ENCODE measurements at regions not wholly inside any gene's neighbourhood (a gene's known extent, or its start where the extent isn't known, plus 50 kb on each side); places are given as distances from the start of the nearest gene placed in this dataset.

GRCh38 chr5:1703352-1704050 is 96.1 kb downstream of the MRPL36 start:
- no peak for DNase-seq
- no peaks in the 10 kb centered on the region for H3K9me3 ChIP-seq (ENCODE audit: control insufficient read depth, low read length)
- no peak overlapping the region for H3K27ac ChIP-seq (ENCODE audit: low read length)
- H3K4me1 ChIP-seq (ENCODE audit: control insufficient read depth, insufficient read depth, low read length), result no peaks in the 10 kb centered on the region
- no peak overlapping the region for H3K4me3 ChIP-seq (ENCODE audit: low read length)
- 85% methylated on average over 21 of the region's 21 CpGs for WGBS
- intact Hi-C loops (cut with DNase I), result no loop called here
- no peak for ATAC-seq
- no peaks in the 10 kb centered on the region for H3K27me3 ChIP-seq (ENCODE audit: control insufficient read depth, insufficient read depth)

DNA sequence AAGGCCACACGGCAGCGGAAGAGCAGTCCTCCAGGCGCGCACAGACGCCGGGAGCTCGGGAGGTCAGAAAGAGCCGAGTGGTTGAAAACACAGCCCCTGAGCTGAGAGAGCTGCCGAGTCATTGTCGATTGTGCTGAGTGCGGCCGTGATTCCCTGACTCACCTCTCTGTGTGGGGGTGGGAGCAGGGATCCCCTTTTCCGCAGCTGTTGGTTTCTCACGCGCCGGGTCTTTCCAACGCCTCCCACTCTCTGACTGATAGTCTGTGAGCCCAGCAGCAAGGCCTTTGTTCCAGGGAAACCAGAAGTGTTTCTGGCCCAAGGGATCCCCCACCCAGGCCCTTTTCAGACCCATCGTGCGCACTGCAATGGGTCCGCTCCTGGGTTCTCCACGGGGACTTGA is 97.3 kb downstream of the MRPL36 start:
- Histone ChIP-seq H3K4me3 (ENCODE audit: low read length) (no peak overlapping the region), H3K27ac (ENCODE audit: low read length) (no peak overlapping the region), H3K9me3 (ENCODE audit: control insufficient read depth, low read length) (no peaks in the 10 kb centered on the region), H3K27me3 (ENCODE audit: control insufficient read depth, insufficient read depth) (no peaks in the 10 kb centered on the region), H3K4me1 (ENCODE audit: control insufficient read depth, insufficient read depth, low read length) (no peaks in the 10 kb centered on the region)
- ATAC-seq (no peak), DNase-seq (no peak)
- intact Hi-C loops (cut with DNase I), result no loop called here
- WGBS, result 72% methylated on average over 21 of the region's 21 CpGs

GRCh38 chr5:1701884-1702283 is 97.8 kb downstream of the MRPL36 start:
- H3K27me3 ChIP-seq (ENCODE audit: control insufficient read depth, insufficient read depth), result no peaks in the 10 kb centered on the region
- H3K27ac ChIP-seq (ENCODE audit: low read length), result no peak overlapping the region
- DNase-seq (no peak), ATAC-seq (no peak)
- no peaks in the 10 kb centered on the region for H3K4me1 ChIP-seq (ENCODE audit: control insufficient read depth, insufficient read depth, low read length)
- H3K4me3 ChIP-seq (ENCODE audit: low read length), result no peak overlapping the region
- 85% methylated on average over 22 of the region's 22 CpGs for WGBS
- intact Hi-C loops (cut with DNase I), result no loop called here
- H3K9me3 ChIP-seq (ENCODE audit: control insufficient read depth, low read length), result no peaks in the 10 kb centered on the region

DNA sequence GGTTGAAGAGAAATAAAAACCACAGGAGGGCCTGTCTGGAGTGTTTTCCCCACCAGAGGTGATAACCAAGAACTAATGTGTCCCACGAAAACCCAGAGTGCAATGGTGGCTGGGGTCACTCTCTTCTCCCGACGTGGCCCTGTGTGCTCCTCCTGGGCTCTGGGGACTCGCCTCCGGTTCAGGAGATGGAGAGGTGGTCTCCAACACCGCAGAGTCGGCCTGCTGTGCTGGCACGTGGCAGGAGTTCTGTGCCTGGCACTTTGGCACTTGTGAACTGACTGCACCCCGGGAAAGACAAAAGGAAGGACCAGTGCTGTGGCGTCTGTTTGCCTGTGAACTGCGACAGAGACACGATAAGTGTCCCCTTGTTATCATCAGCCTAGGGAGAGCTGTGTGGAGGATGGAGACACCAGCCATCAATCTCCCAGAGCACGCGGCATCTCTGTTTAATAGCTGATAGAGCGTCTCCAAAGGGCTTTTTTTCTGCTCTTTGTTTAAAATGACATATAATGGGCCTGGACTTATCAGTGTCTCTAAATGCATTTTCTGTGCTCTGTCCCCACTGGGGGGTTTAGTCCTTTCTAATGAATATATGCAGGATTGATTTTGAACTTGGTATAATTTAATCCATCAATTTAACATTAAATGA is 98.3 kb downstream of the MRPL36 start:
- H3K27ac ChIP-seq (ENCODE audit: low read length), result no peak overlapping the region
- H3K4me3 ChIP-seq (ENCODE audit: low read length), result no peak overlapping the region
- DNase-seq (no peak), ATAC-seq (no peak)
- H3K9me3 ChIP-seq (ENCODE audit: control insufficient read depth, low read length), result no peaks in the 10 kb centered on the region
- intact Hi-C loops (cut with DNase I), result no loop called here
- no peaks in the 10 kb centered on the region for H3K4me1 ChIP-seq (ENCODE audit: control insufficient read depth, insufficient read depth, low read length)
- no peaks in the 10 kb centered on the region for H3K27me3 ChIP-seq (ENCODE audit: control insufficient read depth, insufficient read depth)
- WGBS, result 46% methylated on average over 15 of the region's 15 CpGs

- intact Hi-C loops (cut with DNase I), result no loop called here
- H3K4me3 ChIP-seq (ENCODE audit: low read length), result no peak overlapping the region
- no peak overlapping the region for H3K27ac ChIP-seq (ENCODE audit: low read length)
- no peaks in the 10 kb centered on the region for H3K4me1 ChIP-seq (ENCODE audit: control insufficient read depth, insufficient read depth, low read length)
- H3K9me3 ChIP-seq (ENCODE audit: control insufficient read depth, low read length), result no peaks in the 10 kb centered on the region
- WGBS, result 84% methylated on average over 6 of the region's 6 CpGs
- H3K27me3 ChIP-seq (ENCODE audit: control insufficient read depth, insufficient read depth), result no peaks in the 10 kb centered on the region
- no peak for ATAC-seq
- DNase-seq, result no peak
Observed at GRCh38 chr5:1699394-1699793, 100.2 kb downstream of the MRPL36 start.

GRCh38 chr5:1698589-1699316 is 100.9 kb downstream of the MRPL36 start:
- no peaks in the 10 kb centered on the region for H3K27me3 ChIP-seq (ENCODE audit: control insufficient read depth, insufficient read depth)
- 81% methylated on average over 12 of the region's 12 CpGs for WGBS
- intact Hi-C loops (cut with DNase I), result no loop called here
- no peak overlapping the region for H3K27ac ChIP-seq (ENCODE audit: low read length)
- no peaks in the 10 kb centered on the region for H3K4me1 ChIP-seq (ENCODE audit: control insufficient read depth, insufficient read depth, low read length)
- no peak overlapping the region for H3K4me3 ChIP-seq (ENCODE audit: low read length)
- ATAC-seq, result no peak
- no peak for DNase-seq
- H3K9me3 ChIP-seq (ENCODE audit: control insufficient read depth, low read length), result no peaks in the 10 kb centered on the region

GRCh38 chr5:1692381-1692780 is 107.3 kb downstream of the MRPL36 start:
- ATAC-seq (no peak), DNase-seq (no peak)
- 58% methylated on average over 2 of the region's 2 CpGs for WGBS
- Histone ChIP-seq H3K27ac (ENCODE audit: low read length) (no peak overlapping the region), H3K9me3 (ENCODE audit: control insufficient read depth, low read length) (peaks cover 3% of the 10 kb centered on the region), H3K4me1 (ENCODE audit: control insufficient read depth, insufficient read depth, low read length) (no peaks in the 10 kb centered on the region), H3K27me3 (ENCODE audit: control insufficient read depth, insufficient read depth) (no peaks in the 10 kb centered on the region), H3K4me3 (ENCODE audit: low read length) (no peak overlapping the region)
- intact Hi-C loops (cut with DNase I), result no loop called here

DNA sequence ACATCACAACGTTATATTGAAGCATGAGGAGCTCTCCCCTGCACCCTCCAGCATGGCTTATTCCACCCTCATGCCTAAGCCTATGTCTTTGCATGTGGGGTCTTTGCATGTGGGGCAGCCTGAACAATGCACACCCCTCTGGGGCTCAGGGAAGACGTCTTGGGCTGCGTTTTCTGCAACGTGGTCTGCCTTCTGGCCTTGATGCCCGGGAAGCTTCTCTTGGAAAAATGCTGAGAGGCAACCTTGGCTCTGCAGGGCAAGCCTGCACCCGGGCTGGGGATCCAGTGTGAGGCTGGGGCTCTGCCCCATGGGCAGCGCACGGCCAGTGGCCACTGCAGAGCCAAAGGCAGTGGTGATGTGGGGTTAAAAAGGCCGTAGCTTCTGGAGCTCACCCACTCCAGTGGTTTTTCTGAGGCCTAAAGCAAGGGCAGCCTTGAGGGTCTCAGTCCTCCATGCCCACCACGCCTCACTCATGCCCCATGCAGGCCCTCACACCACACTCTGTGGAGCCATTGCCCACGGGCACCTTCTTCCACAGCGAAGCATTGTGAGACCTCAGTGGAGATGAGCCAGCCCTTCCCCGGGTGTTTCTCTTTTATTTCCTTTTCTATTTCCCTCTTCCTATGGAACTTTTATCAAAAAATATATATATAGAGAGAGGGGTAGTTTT is 112.2 kb downstream of the MRPL36 start:
- DNase-seq (no peak), ATAC-seq (no peak)
- H3K9me3 ChIP-seq (ENCODE audit: control insufficient read depth, low read length), result peaks cover 3% of the 10 kb centered on the region
- no peak overlapping the region for H3K4me3 ChIP-seq (ENCODE audit: low read length)
- WGBS, result 80% methylated on average over 13 of the region's 13 CpGs
- H3K27me3 ChIP-seq (ENCODE audit: control insufficient read depth, insufficient read depth), result no peaks in the 10 kb centered on the region
- no peaks in the 10 kb centered on the region for H3K4me1 ChIP-seq (ENCODE audit: control insufficient read depth, insufficient read depth, low read length)
- intact Hi-C loops (cut with DNase I), result no loop called here
- no peak overlapping the region for H3K27ac ChIP-seq (ENCODE audit: low read length)

DNA sequence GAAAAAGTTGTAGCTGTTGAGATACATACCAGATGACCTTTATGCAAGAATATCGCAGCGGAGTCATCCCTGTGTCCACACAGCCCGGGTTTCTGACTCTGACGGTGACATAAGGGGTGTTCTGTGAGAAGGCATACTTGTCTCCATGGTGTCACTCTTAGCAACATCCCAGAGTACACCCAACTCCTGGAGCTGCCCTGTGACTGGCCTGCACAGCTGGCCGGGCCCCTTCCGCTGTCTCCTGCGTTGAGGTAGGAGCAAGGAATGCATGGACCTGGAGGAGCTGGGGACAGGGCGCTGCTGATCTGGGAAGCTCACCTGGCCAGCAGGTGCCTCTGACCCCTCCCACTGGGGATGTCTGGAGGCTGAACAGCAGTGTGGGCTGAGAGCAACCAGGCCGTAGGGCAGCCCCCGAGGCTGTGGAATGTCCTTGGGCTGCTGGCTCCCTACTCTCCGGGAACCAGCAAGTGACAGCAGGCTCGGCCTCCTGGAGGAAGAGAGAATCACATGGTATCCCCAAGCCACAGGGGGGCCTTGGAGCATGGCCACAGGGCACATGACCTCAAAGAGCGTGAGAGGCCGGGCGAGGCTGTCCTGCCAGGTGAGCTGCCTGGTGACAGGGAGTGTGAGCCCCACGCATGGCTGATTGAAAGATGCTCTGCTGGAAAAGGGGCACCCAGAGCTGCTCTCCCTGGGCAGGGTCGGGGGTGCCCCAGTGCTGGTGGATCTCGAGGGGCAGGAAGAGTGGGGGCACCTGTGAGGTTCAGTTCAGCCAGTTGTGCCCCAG is 113.4 kb downstream of the MRPL36 start:
- Histone ChIP-seq H3K4me3 (ENCODE audit: low read length) (no peak overlapping the region), H3K27ac (ENCODE audit: low read length) (no peak overlapping the region), H3K4me1 (ENCODE audit: control insufficient read depth, insufficient read depth, low read length) (no peaks in the 10 kb centered on the region), H3K27me3 (ENCODE audit: control insufficient read depth, insufficient read depth) (no peaks in the 10 kb centered on the region), H3K9me3 (ENCODE audit: control insufficient read depth, low read length) (peaks cover 3% of the 10 kb centered on the region)
- ATAC-seq (no peak), DNase-seq (peak in 1 of 3 donors; percentile 49)
- intact Hi-C loops (cut with DNase I), result no loop called here
- 62% methylated on average over 18 of the region's 18 CpGs for WGBS

DNA sequence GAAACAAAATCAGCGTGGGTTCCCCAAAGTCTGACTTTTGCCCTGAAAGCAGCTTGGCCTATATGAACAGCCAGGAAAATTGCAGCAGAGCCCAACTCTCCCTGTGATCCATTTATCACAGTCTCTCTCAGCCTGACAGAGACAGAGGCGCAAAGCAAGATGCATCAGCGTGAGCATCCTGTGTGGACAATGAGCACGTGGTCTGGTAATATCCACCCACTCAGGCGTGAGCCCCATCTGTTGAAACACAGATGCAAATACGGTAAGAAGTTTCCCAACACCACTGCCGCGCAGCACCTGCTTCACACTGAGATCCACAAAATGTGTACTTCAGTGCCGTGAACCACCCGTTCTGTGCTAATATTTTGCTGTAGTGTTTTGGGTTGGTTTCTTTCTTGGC is 114.6 kb downstream of the MRPL36 start:
- no peak for ATAC-seq
- no peak overlapping the region for H3K27ac ChIP-seq (ENCODE audit: low read length)
- H3K4me1 ChIP-seq (ENCODE audit: control insufficient read depth, insufficient read depth, low read length), result no peaks in the 10 kb centered on the region
- peaks cover 3% of the 10 kb centered on the region for H3K9me3 ChIP-seq (ENCODE audit: control insufficient read depth, low read length)
- no peaks in the 10 kb centered on the region for H3K27me3 ChIP-seq (ENCODE audit: control insufficient read depth, insufficient read depth)
- DNase-seq, result no peak
- 73% methylated on average over 10 of the region's 10 CpGs for WGBS
- H3K4me3 ChIP-seq (ENCODE audit: low read length), result no peak overlapping the region
- intact Hi-C loops (cut with DNase I), result no loop called here
